ENCODE measurements at regions not wholly inside any gene's neighbourhood (a gene's known extent, or its start where the extent isn't known, plus 50 kb on each side); places are given as distances from the start of the nearest gene placed in this dataset.

DNA sequence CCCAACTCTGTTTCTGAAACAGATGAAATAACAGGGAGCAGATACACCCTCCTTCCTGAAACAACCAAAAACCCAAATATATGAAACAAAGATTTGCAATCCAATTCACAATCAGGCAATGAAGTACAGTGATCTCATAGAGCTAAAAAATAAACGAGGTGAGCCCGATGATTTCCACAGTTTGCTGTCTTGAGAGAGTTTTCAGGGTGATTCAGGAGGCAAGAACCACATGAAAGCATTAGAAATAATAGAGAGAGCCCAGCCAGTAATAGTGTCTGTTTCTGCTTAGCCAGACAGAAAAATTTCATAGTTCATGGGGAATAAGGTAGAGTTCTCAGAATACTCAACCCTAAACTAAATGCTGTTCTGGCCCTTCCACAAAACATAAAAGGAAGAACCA lies 296.2 kb downstream of the PDHA2 start:
- H3K27me3 ChIP-seq (ENCODE audit: insufficient read depth, poor library complexity, severe bottlenecking), result no peaks in the 10 kb centered on the region
- no peak overlapping the region for H3K4me3 ChIP-seq (replicated peaks; ENCODE audit: insufficient read depth, low read length)
- TF ChIP-seq GABPA (IDR thresholded peaks at IDR 0.05; ENCODE audit: low read depth) (no peak), POLR2AphosphoS5 (IDR thresholded peaks at IDR 0.05; ENCODE audit: low read depth) (no peak), SPI1 (IDR thresholded peaks at IDR 0.05; ENCODE audit: borderline replicate concordance, low read depth) (no peak)
- TF ChIP-seq, protein P1, sequence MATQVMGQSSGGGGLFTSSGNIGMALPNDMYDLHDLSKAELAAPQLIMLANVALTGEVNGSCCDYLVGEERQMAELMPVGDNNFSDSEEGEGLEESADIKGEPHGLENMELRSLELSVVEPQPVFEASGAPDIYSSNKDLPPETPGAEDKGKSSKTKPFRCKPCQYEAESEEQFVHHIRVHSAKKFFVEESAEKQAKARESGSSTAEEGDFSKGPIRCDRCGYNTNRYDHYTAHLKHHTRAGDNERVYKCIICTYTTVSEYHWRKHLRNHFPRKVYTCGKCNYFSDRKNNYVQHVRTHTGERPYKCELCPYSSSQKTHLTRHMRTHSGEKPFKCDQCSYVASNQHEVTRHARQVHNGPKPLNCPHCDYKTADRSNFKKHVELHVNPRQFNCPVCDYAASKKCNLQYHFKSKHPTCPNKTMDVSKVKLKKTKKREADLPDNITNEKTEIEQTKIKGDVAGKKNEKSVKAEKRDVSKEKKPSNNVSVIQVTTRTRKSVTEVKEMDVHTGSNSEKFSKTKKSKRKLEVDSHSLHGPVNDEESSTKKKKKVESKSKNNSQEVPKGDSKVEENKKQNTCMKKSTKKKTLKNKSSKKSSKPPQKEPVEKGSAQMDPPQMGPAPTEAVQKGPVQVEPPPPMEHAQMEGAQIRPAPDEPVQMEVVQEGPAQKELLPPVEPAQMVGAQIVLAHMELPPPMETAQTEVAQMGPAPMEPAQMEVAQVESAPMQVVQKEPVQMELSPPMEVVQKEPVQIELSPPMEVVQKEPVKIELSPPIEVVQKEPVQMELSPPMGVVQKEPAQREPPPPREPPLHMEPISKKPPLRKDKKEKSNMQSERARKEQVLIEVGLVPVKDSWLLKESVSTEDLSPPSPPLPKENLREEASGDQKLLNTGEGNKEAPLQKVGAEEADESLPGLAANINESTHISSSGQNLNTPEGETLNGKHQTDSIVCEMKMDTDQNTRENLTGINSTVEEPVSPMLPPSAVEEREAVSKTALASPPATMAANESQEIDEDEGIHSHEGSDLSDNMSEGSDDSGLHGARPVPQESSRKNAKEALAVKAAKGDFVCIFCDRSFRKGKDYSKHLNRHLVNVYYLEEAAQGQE (IDR thresholded peaks at IDR 0.05; ENCODE audit: insufficient replicate concordance, low read depth), result no peak
- TF ChIP-seq, protein P2, sequence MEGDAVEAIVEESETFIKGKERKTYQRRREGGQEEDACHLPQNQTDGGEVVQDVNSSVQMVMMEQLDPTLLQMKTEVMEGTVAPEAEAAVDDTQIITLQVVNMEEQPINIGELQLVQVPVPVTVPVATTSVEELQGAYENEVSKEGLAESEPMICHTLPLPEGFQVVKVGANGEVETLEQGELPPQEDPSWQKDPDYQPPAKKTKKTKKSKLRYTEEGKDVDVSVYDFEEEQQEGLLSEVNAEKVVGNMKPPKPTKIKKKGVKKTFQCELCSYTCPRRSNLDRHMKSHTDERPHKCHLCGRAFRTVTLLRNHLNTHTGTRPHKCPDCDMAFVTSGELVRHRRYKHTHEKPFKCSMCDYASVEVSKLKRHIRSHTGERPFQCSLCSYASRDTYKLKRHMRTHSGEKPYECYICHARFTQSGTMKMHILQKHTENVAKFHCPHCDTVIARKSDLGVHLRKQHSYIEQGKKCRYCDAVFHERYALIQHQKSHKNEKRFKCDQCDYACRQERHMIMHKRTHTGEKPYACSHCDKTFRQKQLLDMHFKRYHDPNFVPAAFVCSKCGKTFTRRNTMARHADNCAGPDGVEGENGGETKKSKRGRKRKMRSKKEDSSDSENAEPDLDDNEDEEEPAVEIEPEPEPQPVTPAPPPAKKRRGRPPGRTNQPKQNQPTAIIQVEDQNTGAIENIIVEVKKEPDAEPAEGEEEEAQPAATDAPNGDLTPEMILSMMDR (IDR thresholded peaks at IDR 0.05; ENCODE audit: insufficient read depth, low read length), result no peak
- no peak overlapping the region for H3K27ac ChIP-seq (replicated peaks)
- DNase-seq (ENCODE audit: low read depth in 1 of 2, low spot score in 1 of 2), result no peak

- H3K4me3 ChIP-seq (replicated peaks; ENCODE audit: insufficient read depth, low read length), result no peak overlapping the region
- TF ChIP-seq, protein P1 (IDR thresholded peaks at IDR 0.05; ENCODE audit: insufficient replicate concordance, low read depth), result no peak
- no peak for TF ChIP-seq SPI1 (IDR thresholded peaks at IDR 0.05; ENCODE audit: borderline replicate concordance, low read depth)
- no peak for TF ChIP-seq POLR2AphosphoS5 (IDR thresholded peaks at IDR 0.05; ENCODE audit: low read depth)
- TF ChIP-seq GABPA (IDR thresholded peaks at IDR 0.05; ENCODE audit: low read depth), result no peak
- TF ChIP-seq, protein P2 (IDR thresholded peaks at IDR 0.05; ENCODE audit: insufficient read depth, low read length), result no peak
- DNase-seq (ENCODE audit: low read depth in 1 of 2, low spot score in 1 of 2), result no peak
Observed at GRCh38 chr4:96139251-96139929, 299.5 kb downstream of the PDHA2 start.

GRCh38 chr4:96145601-96146000 lies 305.7 kb downstream of the PDHA2 start:
- Histone ChIP-seq H3K27ac (replicated peaks) (no peak overlapping the region), H3K4me3 (replicated peaks; ENCODE audit: insufficient read depth, low read length) (no peak overlapping the region), H3K27me3 (ENCODE audit: insufficient read depth, poor library complexity, severe bottlenecking) (no peaks in the 10 kb centered on the region)
- TF ChIP-seq, protein P2 (IDR thresholded peaks at IDR 0.05; ENCODE audit: insufficient read depth, low read length), result no peak
- TF ChIP-seq SPI1 (IDR thresholded peaks at IDR 0.05; ENCODE audit: borderline replicate concordance, low read depth), result no peak
- no peak for TF ChIP-seq POLR2AphosphoS5 (IDR thresholded peaks at IDR 0.05; ENCODE audit: low read depth)
- TF ChIP-seq GABPA (IDR thresholded peaks at IDR 0.05; ENCODE audit: low read depth), result no peak
- TF ChIP-seq, protein P1 (IDR thresholded peaks at IDR 0.05; ENCODE audit: insufficient replicate concordance, low read depth), result no peak
- DNase-seq (ENCODE audit: low read depth in 1 of 2, low spot score in 1 of 2), result no peak

More at GRCh38 chr4:96139251-96139929, 299.5 kb downstream of the PDHA2 start:
- no peaks in the 10 kb centered on the region for H3K27me3 ChIP-seq (ENCODE audit: insufficient read depth, poor library complexity, severe bottlenecking)
- H3K27ac ChIP-seq (replicated peaks), result no peak overlapping the region

All from HL-60 (cell line).